ENCODE measurements at regions not wholly inside any gene's neighbourhood (a gene's known extent, or its start where the extent isn't known, plus 50 kb on each side); places are given as distances from the start of the nearest gene placed in this dataset.
A peak's percentile ranks its signal among the peaks of the same experiment; 100 is the strongest.

GRCh38 chr7:131103997-131104396, 223.7 kb upstream of the MKLN1 start:
- no peak overlapping the region for H3K4me3 ChIP-seq (ENCODE audit: low read depth, low read length)
- TF ChIP-seq CTCF (IDR thresholded peaks at IDR 0.05; ENCODE audit: insufficient read depth, low read length, poor library complexity, severe bottlenecking) = no peak
- H3K36me3 ChIP-seq (ENCODE audit: control insufficient read depth, insufficient read depth, low read length) = no peaks in the 10 kb centered on the region
- DNase-seq (ENCODE audit: low read depth) = no peak
- H3K27me3 ChIP-seq (ENCODE audit: control insufficient read depth, insufficient read depth, low read length) = no peaks in the 10 kb centered on the region

GRCh38 chr7:131104596-131105293, 222.9 kb upstream of the MKLN1 start:
- H3K36me3 ChIP-seq (ENCODE audit: control insufficient read depth, insufficient read depth, low read length) = no peaks in the 10 kb centered on the region
- no peaks in the 10 kb centered on the region for H3K27me3 ChIP-seq (ENCODE audit: control insufficient read depth, insufficient read depth, low read length)
- no peak for DNase-seq (ENCODE audit: low read depth)
- no peak overlapping the region for H3K4me3 ChIP-seq (ENCODE audit: low read depth, low read length)
- TF ChIP-seq CTCF (IDR thresholded peaks at IDR 0.05; ENCODE audit: insufficient read depth, low read length, poor library complexity, severe bottlenecking) = no peak

GRCh38 chr7:131105294-131105798, 222.3 kb upstream of the MKLN1 start:
- no peaks in the 10 kb centered on the region for H3K27me3 ChIP-seq (ENCODE audit: control insufficient read depth, insufficient read depth, low read length)
- DNase-seq (ENCODE audit: low read depth) = no peak
- peak overlapping the region; percentile 47 for H3K4me3 ChIP-seq (ENCODE audit: low read depth, low read length)
- no peaks in the 10 kb centered on the region for H3K36me3 ChIP-seq (ENCODE audit: control insufficient read depth, insufficient read depth, low read length)
- no peak for TF ChIP-seq CTCF (IDR thresholded peaks at IDR 0.05; ENCODE audit: insufficient read depth, low read length, poor library complexity, severe bottlenecking)

- no peak for TF ChIP-seq CTCF (IDR thresholded peaks at IDR 0.05; ENCODE audit: insufficient read depth, low read length, poor library complexity, severe bottlenecking)
- no peaks in the 10 kb centered on the region for H3K27me3 ChIP-seq (ENCODE audit: control insufficient read depth, insufficient read depth, low read length)
- no peak for DNase-seq (ENCODE audit: low read depth)
- no peaks in the 10 kb centered on the region for H3K36me3 ChIP-seq (ENCODE audit: control insufficient read depth, insufficient read depth, low read length)
- peak overlapping the region; percentile 72 for H3K4me3 ChIP-seq (ENCODE audit: low read depth, low read length)
Measured at GRCh38 chr7:131105799-131106680, 221.6 kb upstream of the MKLN1 start.

GRCh38 chr7:131106681-131107336, 220.9 kb upstream of the MKLN1 start:
- Histone ChIP-seq H3K27me3 (ENCODE audit: control insufficient read depth, insufficient read depth, low read length) (no peaks in the 10 kb centered on the region), H3K4me3 (ENCODE audit: low read depth, low read length) (peak overlapping the region; percentile 72), H3K36me3 (ENCODE audit: control insufficient read depth, insufficient read depth, low read length) (no peaks in the 10 kb centered on the region)
- TF ChIP-seq CTCF (IDR thresholded peaks at IDR 0.05; ENCODE audit: insufficient read depth, low read length, poor library complexity, severe bottlenecking) = peak; percentile 6
- no peak for DNase-seq (ENCODE audit: low read depth)

All from kidney epithelial cell (primary cell).